HG03442 (cell line): ENCODE measurements at regions not wholly inside any gene's neighbourhood (a gene's known extent, or its start where the extent isn't known, plus 50 kb on each side); places are given as distances from the start of the nearest gene placed in this dataset.
"Not testable (repeated sequence)": the region's sequence is repeated elsewhere in the genome, so short reads cannot be mapped to it uniquely, and the experiment has no call there.

Source experiments
- ATAC-seq: cut with Tn5 transposase; IDR thresholded peaks from one replicate; pipeline ENCODE4 v1.9.1; 2021; ENCODE audit warnings: mild to moderate bottlenecking, moderate library complexity; ENCODE audit not compliant: unreplicated experiment

DNA sequence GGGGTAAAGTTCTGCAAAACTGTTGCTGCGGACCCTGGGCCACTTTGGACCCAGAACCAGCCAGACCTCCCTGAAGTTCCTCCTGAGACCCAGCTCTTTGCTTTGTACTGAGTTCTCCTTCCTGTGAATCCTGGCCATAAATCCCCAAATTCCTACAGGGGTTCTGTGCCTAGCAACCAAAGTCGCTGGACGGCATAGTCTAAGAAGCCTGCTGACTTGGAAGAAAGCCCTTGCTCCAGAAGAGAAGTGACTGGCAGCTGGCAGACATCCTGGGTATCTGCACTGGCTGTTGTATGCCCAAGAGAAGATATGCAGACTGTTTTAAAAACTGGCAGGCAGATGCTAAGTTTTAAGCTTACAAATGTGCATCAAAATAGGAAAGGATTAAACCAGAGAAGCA, 99.9 kb upstream of the SLC24A4 start:
- no peak for ATAC-seq

DNA sequence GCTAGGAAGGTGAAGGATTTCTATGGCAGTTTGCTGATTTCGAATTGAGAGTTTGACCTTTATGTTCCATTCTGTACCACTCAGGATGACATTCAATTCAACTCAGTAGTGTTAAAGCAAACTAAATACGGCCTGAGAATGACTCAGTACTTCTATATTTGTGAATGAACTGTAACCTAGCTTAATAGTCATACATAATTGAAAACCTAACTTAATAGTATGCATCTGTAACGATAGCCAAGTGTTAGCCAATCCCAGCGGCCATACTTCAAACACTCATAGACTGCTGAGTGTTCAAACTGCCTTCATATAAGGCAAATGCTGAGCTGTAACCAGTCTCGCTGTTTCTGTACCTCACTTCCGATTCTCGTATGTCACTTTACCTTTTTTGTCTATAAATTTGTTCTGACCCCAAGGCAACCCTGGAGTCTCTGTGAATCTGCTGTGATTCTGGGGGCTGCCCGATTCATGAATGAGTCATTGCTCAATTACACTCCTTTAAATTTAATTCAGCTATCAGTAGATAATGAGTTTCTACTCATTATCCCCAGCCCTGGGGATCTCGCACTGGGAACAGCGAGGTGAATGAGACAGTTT, 98.5 kb upstream of the SLC24A4 start:
- ATAC-seq = no peak

DNA sequence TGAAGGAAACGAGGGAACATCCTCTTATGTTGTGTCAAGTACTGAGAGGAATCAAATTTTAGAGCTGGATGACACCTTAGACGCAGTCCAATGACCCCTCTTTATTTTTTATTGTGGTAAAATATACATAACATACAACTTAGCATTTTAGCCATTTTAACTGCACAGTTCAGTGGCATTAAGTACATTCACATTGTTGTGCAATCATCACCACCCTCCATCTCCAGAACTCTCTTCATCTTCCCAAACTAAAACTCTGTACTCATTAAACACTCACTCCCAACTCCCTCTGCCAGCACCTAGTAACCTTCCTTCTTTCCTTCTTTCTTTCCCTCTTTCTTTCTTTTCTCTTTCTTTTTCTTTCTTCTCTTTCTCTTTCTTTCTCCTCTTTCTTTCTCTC, 97.2 kb upstream of the SLC24A4 start:
- ATAC-seq = no peak

DNA sequence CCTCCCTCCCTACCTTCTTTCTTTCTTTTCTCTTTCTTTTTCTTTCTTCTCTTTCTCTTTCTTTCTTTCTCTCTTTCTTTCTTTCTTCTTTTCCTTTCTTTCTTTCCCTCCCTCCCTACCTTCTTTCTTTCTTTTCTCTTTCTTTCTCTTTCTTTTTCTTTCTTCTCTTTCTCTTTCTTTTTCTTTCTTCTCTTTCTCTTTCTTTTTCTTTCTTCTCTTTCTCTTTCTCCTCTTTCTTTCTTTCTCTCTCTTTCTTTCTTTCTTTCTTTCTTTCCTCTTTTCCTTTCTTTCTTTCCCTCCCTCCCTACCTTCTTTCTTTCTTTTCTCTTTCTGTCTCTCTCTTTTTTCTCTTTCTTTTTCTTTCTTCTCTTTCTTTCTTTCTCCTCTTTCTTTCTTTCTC, 96.8 kb upstream of the SLC24A4 start:
- ATAC-seq = not testable (repeated sequence)

DNA sequence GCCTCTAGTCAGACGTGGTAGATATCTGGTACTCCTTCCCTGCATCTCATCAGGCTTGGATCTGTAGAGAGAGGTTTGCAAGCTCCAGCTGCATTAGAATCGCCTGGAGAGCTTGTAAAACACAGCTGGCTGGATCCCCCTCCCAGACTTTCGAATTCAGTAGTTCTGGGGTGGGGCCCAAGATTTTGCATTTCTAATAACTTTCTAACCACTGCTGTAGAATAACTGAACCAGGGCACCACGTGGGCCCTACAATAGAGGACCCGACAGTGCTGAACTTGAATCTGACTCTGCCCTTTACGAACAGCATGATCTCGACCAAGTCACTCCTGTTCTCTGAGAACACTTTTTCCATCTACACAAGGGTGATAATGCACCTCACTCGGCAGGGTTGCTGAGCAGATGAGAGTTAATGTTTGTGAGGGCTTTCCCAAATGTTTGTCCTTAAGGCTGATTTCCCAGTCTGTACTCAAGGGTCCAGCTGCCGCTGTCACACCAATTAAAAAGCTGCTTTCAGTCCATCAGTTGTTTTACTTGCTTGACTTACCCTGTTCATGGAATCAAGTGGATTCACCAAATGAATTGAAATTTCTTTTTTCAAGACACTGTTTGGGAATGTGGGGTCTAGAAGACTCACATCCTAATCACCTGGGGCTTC, 86.6 kb upstream of the SLC24A4 start:
- no peak for ATAC-seq

DNA sequence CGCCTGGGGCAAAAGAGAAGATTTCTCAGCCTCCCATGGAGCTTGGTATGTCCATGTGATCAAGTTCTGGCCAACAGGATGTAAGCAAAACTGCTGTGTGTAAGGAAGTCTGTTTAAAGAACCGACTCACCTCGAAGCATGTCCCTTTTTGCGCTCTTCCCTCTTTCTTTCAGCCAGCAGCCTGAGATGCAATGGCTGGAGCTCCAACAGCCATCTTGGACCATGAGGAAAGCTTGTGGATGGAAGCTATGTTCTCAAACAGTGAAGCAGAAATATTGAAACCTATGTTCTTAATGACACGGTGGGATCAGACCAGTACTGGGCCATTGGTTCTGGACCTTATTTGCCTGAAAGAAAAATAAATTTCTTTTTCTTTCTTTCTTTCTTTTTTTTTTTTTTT, 82.3 kb upstream of the SLC24A4 start:
- no peak for ATAC-seq

DNA sequence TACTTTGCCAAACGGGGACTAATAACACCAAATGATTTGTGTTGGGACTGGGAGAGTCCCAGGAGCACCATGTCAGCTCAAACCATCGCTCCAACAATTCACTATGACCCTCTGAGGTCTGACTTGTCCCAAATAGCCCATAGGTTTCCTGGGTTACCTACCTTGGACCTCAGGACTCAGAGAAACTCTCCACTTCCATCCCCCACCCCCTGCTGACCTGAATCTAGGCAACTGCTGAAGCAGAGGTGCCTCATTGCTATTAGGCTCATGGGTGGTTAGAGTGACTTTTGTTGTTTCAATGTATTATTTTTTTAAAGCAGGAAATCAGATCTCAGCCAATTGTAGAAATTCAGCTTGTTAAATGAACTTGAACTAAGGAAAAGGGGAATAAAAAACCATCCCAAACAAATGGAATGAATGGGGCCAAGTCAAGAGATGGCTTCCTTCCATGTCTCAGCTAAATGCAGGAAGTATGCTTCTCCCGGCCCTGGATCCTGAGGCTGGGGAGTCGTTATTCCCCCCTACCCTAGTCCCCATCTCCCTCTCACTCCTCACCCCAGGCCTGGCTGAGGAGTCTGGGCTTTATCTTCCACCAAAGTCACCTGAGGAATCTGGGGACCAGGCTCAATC, 80.9 kb upstream of the SLC24A4 start:
- ATAC-seq = no peak

DNA sequence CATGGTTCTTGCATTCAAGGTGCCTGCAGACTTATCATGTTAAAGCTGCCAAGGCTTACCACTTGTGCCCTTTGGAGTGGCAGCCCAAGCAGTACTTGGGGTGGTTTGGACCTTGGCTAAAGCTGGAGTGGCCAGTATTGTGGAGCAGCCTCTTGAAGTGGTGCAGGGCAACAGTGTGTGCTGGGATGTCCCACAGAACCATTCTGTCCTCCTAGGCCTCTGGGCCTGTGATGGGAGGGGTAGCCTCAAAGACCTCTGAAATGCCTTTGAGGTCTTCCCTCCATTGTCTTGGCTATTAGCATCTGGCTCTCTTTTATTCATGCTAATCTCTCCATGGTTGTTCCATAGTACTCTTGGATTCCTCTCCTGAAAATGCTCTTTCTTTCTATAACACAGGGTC, 78.2 kb upstream of the SLC24A4 start:
- ATAC-seq = no peak

DNA sequence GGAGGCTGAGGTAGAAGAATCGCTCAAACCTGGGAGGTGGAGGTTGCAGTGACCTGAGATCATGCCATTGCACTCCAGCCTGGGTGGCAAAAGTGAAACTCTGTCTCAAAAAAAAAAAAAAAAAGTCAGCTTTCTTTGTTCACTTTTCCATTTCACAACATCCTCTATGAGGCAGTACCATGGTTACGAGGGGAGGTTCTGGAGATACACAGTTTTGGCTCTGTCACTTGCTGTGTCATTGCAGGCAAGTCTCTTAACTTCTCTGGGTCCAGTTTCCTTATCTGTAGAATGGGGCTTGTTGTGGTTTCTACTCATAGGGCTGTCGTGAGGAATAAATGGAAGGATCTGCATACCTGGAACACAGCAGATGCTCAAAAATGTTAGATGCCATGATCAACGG, 75.6 kb upstream of the SLC24A4 start:
- no peak for ATAC-seq

DNA sequence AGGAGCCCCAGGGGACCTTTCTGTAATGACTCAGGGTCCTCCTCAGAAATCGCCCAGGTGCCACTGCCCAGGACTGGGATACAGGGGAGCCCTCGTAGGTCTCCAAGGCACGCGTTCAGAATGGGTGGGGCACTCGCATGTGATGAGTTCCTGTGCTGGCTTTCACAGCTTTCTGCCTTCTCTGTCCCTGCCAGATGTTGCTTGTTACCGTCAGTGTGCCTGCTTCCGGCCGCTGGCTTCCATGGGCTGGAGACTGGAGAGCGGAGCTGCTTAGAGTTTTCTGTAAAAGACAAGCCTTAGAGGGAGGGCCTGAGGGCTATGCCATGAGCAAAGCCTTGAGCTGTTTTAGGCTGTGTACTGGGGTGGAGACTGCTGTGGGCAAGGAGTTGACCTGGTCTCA, 75.0 kb upstream of the SLC24A4 start:
- ATAC-seq = no peak

DNA sequence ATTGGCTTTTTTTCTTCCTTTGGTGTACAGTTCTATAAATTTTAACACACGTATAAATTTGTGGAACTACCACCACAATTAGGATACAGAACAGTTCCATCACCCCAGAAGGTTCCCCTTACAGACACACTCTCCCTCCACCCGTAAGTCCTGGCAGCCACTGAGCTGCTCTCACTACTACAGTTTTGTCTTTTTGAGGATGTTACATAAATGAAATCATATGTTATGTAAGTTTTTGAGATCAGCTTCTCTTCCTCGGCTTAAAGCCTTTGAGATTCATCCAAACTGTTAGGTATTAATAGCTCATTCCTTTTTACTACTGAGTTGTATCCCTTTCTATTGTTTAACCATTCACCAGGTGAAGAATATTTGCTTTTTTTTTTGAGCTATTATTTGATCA, 74.3 kb upstream of the SLC24A4 start:
- ATAC-seq = no peak

DNA sequence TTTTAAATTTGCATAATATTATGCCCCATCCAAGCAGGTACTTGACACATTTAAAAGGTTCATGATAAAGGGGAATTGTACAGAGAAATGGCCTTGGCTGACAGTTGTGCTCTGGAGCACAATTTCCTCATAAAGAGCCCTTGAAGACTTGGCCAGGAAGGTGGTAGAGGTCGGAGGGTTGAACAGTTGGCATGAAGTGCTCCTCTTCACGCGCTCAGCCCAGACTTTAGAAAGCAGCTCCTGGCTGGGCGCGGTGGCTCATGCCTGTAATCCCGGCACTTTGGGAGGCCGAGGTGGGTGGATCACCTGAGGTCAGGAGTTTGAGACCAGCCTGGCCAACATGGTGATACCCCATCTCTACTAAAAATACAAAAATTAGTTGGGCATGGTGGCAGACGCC, 72.6 kb upstream of the SLC24A4 start:
- not testable (repeated sequence) for ATAC-seq

DNA sequence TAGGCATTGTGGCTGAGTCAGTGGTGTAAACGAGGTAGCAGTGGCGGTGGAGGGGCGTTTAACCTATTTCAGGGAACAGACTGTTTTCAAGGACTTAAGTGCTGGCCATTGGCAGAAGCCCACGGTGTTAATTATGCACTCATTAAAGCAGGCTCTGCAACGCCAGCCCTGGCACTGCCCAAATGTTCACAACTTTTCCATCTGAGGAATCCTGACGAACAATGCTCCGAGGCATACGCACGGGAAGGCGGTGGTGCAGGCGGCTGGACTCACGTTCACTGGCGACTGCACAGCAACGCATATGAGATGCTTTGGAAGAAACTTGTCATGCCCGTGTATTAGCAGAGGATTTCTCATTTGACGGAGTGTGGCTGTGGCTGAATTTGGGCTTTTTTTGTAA, 70.6 kb upstream of the SLC24A4 start:
- ATAC-seq = no peak

DNA sequence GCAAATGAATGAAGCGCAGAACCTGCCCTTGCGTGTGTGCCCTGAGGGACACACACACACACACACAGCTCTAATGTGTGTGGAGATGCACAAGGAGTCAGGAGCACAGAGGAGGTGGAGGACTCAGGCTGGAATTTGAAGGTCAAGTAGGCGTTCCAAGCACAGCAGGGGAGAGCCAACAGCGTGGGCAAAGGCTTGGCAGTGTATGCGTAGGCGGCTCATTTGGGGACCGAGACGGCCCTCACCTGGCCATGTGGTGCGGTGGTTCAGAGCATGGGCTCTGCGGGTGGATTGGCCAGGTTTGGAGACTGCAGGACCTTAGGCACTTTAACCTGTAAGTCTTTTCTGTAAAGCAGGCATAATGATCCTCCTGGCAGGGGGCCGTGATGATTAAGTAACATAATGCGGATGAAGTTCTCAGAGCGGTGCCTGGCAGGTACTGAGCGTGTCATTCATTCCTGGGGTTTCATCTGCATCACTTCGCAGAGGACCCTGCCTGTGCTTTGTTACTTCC, 69.5 kb upstream of the SLC24A4 start:
- no peak for ATAC-seq

DNA sequence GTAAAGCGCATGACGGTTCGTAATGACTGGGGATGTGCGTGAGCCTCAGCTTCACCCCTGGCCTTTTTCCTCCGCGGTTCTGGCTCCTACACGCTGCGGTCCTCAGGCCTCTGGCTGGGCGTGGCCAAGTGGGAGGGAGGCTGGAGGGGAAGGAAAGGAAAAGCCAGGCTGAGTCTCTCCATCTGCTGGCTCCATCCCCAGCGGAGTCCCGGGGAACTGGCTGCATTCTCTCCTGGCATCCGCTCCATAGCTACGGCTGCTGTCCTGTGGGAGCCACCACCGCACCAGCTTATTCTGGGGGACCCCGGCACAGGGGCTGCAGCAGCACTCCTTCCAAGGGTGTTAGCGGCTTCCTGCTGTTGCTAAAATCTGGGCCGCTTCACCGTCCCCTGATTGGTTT, 68.2 kb upstream of the SLC24A4 start:
- ATAC-seq = no peak

DNA sequence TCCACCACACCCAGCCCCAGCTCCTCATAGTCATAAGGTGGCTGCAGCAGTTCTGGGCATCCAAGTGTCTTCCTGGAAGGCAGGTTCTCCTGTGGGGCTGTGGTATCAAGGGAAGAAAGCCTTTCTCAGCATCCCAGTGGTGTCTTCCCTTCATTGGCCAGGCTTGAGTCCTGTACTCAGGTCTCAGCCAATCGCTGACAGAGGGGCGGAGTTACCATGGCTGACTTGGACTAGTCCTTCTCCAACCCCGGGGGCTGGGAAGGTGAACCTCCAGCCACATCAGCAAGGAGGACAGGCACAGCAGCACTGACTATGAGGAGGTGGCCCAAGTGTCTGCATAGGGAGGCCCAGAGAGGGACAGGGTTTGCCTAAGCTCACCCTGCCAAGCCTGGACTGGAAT, 64.0 kb upstream of the SLC24A4 start:
- ATAC-seq = no peak

DNA sequence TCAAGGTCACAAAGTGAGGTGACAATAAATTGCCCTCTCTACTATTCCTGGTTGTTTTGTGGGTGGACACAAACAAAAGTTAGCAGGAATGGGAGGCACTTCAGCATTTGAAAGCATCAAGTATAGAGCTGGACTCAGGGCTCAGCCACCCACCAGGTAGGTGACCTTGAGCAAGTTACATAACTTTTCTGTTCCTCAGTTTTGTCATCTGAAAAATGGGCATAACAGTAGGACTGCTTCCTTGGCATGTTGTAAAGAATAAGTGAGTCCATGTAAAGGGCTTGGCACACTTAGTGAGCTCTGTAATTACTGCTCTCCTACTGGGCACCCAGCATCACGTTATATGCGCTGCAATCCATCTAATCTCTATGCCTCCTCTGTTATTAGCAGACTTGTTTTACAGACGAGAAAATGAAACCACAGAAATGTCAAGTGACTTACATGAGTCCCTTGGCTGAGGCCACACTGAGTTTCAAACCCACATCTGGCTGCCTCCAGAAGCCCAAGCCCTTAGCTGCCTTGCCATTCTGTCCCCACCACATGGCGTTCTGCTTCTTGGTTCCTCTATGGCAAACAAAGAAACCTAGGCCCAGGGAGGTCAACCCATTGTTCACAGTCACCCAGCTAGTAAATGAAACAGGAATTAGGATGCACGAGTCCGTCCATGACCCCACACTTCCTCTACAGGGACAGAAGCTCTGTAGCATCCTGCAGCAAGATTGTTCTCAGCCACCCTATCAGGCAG, 63.2 kb upstream of the SLC24A4 start:
- peak; percentile 76 for ATAC-seq

DNA sequence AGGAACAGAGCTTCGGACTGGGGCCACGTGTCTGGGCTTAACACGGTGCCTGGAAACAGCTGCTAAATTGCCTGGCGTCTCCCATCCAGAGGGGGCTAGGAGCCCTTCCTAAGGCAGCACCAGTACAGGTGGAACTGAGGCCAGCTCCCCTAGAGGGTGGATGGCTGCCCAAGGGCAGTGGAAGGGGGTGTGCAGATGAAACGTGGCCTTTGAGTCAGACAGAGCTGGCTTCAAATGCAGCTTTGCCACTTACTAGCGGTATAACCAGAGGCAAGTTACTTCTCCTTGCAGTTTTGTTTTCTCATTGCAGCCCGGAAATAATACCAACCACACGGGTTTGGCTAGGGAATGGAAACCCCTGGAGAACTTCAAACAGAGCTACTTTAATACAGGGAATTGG, 59.3 kb upstream of the SLC24A4 start:
- ATAC-seq = no peak

DNA sequence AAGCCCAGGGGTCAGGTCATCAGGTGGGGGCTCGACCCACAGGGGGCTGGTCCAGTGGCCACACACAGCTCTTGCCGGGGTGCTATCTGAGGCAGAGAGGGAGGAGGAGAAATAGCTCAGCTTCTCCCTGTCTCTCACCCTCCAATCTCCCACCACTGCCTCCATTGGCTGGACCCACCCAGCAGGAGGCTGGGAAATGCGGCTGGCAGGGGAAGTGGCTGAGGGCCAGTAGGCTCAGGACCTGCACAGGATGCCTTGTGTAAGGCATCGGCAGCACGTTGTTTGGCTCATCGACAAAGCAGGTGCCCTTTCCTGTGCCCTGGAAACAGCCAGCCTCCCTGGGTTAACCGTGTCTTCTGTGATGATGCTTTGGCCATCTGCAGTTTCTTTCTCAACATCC, 58.8 kb upstream of the SLC24A4 start:
- ATAC-seq = no peak

DNA sequence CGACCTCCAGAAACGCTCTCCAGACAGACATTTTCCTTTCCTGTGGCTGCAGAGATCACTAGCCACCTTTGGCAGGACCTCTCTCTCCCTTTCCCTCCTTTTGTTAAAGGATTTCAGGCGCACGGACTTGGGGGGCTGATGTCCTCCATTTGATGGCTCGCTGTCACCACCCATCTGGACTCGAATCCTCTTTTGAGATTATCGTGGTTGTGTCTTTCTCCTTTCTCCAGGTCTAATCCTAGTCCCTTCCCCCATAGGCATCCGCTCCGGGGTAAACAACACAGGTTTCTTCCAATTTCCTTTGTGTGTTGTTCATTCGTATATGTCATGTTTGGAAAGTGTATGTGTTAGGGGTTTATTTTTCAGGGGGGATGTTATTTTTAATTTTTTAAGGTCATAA, 56.7 kb upstream of the SLC24A4 start:
- ATAC-seq = no peak
